ENCODE measurements at regions not wholly inside any gene's neighbourhood (a gene's known extent, or its start where the extent isn't known, plus 50 kb on each side); places are given as distances from the start of the nearest gene placed in this dataset.
A peak's percentile ranks its signal among the peaks of the same experiment; 100 is the strongest.

- no peak overlapping the region for H3K4me3 Mint-ChIP-seq (ENCODE audit: unreplicated experiment)
- H3K36me3 Mint-ChIP-seq (ENCODE audit: unreplicated experiment), result no peaks in the 10 kb centered on the region
- H3K27me3 Mint-ChIP-seq (ENCODE audit: unreplicated experiment), result peaks cover 4% of the 10 kb centered on the region
- DNase-seq, result no peak
- H3K27ac Mint-ChIP-seq (ENCODE audit: unreplicated experiment), result no peak overlapping the region
- no peaks in the 10 kb centered on the region for H3K9me3 Mint-ChIP-seq (ENCODE audit: unreplicated experiment)
- H3K4me1 Mint-ChIP-seq (ENCODE audit: low read depth, unreplicated experiment), result peaks cover 7% of the 10 kb centered on the region
- TF ChIP-seq CTCF (IDR thresholded peaks at IDR 0.05; ENCODE audit: partially characterized antibody, unreplicated experiment), result no peak
Measured at GRCh38 chr6:91045161-91045560, 458.3 kb upstream of the MAP3K7 start.

DNA sequence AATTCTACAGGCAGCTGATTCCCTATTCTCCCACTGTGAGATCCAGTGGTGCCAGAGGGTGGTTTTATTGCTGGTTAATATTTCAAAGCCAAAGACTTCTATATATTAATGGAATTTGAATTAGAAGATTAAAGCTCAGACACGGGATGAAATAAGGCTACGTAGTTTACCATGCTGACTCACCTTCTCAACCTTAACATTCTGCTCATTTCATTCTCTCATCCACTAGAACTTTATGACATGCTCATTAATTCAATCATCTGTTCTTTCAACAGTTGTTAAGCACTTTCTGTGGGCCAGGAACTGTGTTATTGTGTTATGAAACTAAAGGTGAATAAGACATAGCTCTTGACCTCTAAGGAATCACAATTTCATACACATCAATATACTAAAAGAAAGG, 456.9 kb upstream of the MAP3K7 start:
- no peak overlapping the region for H3K27ac Mint-ChIP-seq (ENCODE audit: unreplicated experiment)
- H3K4me1 Mint-ChIP-seq (ENCODE audit: low read depth, unreplicated experiment), result peaks cover 7% of the 10 kb centered on the region
- no peak for TF ChIP-seq CTCF (IDR thresholded peaks at IDR 0.05; ENCODE audit: partially characterized antibody, unreplicated experiment)
- no peak for DNase-seq
- no peaks in the 10 kb centered on the region for H3K36me3 Mint-ChIP-seq (ENCODE audit: unreplicated experiment)
- H3K9me3 Mint-ChIP-seq (ENCODE audit: unreplicated experiment), result no peaks in the 10 kb centered on the region
- peaks cover 4% of the 10 kb centered on the region for H3K27me3 Mint-ChIP-seq (ENCODE audit: unreplicated experiment)
- no peak overlapping the region for H3K4me3 Mint-ChIP-seq (ENCODE audit: unreplicated experiment)

DNA sequence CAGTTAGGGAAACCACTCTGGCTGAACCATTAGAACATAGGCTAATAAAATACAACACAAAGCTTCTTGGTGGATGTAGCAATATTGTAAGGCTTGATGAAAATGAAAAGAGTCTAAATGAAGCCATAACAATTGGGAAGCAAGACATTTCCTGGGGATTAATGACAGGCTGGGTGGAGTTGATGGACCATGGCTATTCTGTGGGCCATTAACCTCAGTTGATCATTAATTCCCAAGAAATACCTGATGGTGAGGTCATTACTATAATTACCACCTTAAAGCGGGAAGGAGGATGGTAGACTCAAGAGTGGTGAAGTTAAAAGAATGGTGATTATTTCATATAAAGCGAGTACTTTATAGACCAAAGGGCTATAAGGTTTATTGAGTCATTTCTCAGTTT, 455.8 kb upstream of the MAP3K7 start:
- Mint-ChIP-seq H3K27ac (ENCODE audit: unreplicated experiment) (no peak overlapping the region), H3K9me3 (ENCODE audit: unreplicated experiment) (no peaks in the 10 kb centered on the region), H3K36me3 (ENCODE audit: unreplicated experiment) (no peaks in the 10 kb centered on the region), H3K27me3 (ENCODE audit: unreplicated experiment) (peaks cover 4% of the 10 kb centered on the region), H3K4me1 (ENCODE audit: low read depth, unreplicated experiment) (peaks cover 7% of the 10 kb centered on the region), H3K4me3 (ENCODE audit: unreplicated experiment) (no peak overlapping the region)
- TF ChIP-seq CTCF (IDR thresholded peaks at IDR 0.05; ENCODE audit: partially characterized antibody, unreplicated experiment), result no peak
- DNase-seq, result no peak

DNA sequence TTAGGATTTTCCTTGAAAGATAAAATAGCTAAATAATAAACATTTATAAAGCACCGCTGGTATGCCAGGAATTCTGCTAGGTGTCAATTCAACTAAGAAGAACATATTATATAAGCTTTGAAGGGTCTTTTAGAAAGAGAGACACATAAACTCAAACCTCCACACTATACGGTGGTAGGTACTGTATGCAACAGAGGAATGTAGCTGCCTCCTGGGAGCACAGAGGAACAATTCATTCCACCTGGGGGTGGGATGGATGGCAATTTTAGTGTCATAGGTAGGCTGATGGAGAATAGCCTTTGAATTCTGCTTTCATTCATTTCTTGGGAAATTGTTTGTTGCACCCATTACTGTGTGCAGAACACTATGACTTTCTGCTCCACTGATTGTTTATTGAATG, 447.1 kb upstream of the MAP3K7 start:
- Mint-ChIP-seq H3K4me3 (ENCODE audit: unreplicated experiment) (peak overlapping the region; percentile 14), H3K27me3 (ENCODE audit: unreplicated experiment) (no peaks in the 10 kb centered on the region), H3K4me1 (ENCODE audit: low read depth, unreplicated experiment) (peaks cover 22% of the 10 kb centered on the region), H3K9me3 (ENCODE audit: unreplicated experiment) (no peaks in the 10 kb centered on the region), H3K27ac (ENCODE audit: unreplicated experiment) (peak overlapping the region; percentile 73), H3K36me3 (ENCODE audit: unreplicated experiment) (no peaks in the 10 kb centered on the region)
- no peak for TF ChIP-seq CTCF (IDR thresholded peaks at IDR 0.05; ENCODE audit: partially characterized antibody, unreplicated experiment)
- no peak for DNase-seq

GRCh38 chr6:91031581-91031980, 444.7 kb upstream of the MAP3K7 start:
- no peak for TF ChIP-seq CTCF (IDR thresholded peaks at IDR 0.05; ENCODE audit: partially characterized antibody, unreplicated experiment)
- Mint-ChIP-seq H3K9me3 (ENCODE audit: unreplicated experiment) (no peaks in the 10 kb centered on the region), H3K36me3 (ENCODE audit: unreplicated experiment) (no peaks in the 10 kb centered on the region), H3K4me3 (ENCODE audit: unreplicated experiment) (no peak overlapping the region), H3K4me1 (ENCODE audit: low read depth, unreplicated experiment) (peaks cover 24% of the 10 kb centered on the region), H3K27me3 (ENCODE audit: unreplicated experiment) (no peaks in the 10 kb centered on the region), H3K27ac (ENCODE audit: unreplicated experiment) (no peak overlapping the region)
- DNase-seq, result no peak

Measured in glutamatergic neuron (in vitro differentiated cells).